UCSD-AML1 (cell line): ENCODE measurements at regions not wholly inside any gene's neighbourhood (a gene's known extent, or its start where the extent isn't known, plus 50 kb on each side); places are given as distances from the start of the nearest gene placed in this dataset.
"Not testable (repeated sequence)": the region's sequence is repeated elsewhere in the genome, so short reads cannot be mapped to it uniquely, and the experiment has no call there.

ENCODE experiments used
- DNase-seq: peaks from one replicate; lab custom pipeline; 2025; ENCODE audit not compliant: unreplicated experiment; lab: John Stamatoyannopoulos, UW

DNA sequence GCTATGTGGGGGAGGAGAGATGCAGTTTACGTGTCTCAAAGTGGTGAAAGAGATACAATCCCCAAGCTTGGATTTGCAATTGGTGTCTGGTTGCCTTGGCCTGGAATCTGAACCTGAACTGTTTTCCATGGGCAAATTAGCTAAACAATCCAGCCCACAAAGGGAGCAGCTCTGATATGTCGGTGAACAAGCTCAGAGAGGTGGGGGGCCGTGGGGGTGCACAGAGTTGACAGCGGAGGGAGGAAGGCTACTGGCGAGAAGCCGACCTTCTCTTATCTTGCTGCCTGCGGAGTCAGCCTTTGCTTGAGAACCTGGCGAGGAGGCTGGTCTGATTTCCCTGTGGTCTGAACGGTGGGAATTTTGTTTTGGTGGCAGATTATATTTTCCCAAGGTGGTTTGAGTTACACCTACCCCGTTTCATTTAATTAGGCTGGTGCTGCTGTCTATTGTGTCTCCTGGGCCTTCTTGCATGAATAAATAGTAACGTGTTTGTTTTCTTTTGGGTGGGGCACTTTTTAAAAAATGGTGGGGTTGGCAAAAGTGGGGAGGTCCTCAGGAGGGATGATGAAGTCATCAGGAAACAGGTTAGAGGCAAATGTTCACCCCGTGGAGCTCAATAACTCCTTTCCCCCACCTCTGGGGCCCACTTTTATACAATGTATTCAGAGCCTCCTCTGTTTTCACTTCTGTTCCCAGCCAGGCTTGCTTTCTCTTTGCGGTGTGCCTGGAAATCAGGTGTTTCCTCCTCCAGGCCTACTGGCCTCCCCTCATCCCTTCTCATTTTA lies 80.9 kb upstream of the IGFBP5 start:
- no peak for DNase-seq

GRCh38 chr2:216775043-216775453 lies 79.7 kb upstream of the IGFBP5 start:
- no peak for DNase-seq

GRCh38 chr2:216774620-216775019 lies 79.3 kb upstream of the IGFBP5 start:
- DNase-seq, result no peak

DNA sequence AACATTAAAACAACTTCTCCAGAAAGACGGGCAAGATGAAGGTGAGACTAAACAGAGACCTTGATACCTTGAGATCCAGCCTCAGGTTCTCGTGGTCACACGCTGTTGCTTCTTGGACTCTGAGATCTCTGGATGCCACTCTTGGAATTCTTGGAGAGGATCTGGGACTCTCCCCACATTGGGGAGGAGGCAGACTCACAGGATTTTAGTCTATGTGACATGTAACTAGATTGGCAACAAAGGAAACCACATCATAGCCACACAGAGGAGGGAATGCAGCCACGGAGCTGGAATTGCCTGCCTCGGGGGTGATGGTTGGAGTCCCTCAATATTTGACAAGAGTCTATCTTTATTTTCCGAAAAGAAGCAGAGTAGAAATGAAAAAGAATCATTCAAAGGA lies 78.8 kb upstream of the IGFBP5 start:
- DNase-seq, result no peak

DNA sequence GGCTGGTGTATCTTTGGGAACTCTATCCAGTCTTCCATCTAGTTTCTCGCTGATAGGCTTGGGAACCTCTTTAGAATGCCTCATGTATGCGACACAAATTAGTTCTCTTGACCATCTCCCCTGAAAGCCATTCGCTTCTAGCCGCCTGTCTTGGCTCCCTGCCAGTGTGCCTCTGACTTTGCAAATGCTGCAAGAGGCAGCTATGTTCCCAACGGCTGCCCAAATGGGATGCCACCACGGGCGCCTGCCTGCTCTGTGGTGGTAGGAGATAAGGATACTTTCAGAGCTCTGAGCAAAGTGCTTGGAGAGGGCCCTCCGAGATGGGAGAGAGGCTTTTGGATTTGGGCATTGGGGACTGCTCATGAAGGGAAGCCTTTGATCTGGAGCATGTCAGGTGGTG lies 77.7 kb upstream of the IGFBP5 start:
- no peak for DNase-seq

- no peak for DNase-seq
Observed at GRCh38 chr2:216770717-216771116, 75.4 kb upstream of the IGFBP5 start.

GRCh38 chr2:216770050-216770449 lies 74.7 kb upstream of the IGFBP5 start:
- DNase-seq, result no peak

DNA sequence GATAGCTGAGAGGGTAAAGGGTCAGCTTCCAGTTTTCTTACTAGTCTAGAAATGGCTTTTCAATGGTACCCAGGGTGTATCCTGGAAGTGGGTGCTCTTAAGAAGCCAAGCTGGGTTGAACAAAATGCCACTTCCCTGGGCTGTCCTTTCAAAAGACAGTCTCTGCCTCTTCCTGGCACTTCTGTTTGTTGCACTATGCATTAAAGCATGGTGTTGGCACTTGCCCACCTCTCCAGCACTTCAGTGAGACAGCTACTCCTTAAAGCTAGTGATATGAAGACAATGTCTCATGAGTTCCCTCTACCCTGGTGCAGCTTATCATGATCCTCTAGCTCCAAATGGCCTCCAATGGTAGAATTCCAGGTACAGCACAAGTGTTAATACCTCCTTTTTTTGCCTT lies 74.3 kb upstream of the IGFBP5 start:
- no peak for DNase-seq

DNA sequence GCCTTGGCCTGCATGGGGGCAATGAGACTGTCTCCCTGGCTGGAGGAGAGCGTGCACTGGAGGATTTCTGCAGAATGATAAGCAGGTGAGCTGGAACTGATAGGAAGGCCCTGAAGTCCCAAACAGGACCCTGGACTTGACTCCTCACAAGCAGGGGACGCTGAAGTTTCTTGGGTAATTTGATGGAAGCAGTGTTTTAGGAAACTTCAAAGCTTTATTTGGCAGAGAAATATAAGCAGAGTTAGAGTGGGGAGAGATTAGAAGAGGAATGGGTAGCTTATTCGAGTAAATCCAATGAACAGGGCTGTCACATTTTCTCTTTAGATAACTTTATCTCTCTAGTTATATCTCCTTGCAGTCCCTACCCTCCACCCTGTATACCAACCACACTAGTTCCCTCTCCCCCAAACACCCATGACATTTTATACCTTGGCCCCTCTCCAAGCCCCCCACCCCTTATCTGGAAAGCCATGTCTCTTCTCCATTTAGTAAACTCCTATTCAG lies 73.6 kb upstream of the IGFBP5 start:
- no peak for DNase-seq

DNA sequence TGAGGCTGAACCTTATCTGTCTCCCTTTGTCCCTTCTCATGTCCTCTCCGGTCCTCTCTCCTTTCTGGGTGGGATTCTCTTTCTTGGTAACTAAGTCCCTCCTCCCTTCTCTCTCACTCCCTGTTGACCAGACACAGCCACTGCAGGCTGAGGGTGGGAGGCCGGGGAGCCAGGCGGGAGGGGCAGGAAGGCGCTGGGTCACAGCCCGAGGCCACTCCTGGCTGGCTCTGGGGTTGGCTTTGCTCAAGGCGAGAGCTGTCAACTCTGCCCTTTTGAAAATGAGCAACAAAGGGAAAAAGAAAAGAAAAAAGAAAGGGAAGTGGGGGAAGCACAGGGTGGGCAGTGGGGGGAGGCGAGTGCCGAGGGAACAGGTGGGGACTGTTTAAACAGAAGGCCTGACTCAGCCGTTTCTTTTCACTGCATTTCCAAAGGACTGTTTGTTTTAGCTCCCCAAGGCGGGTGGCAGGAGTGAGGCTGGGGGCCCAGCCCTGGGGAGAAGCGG lies 70.5 kb upstream of the IGFBP5 start:
- DNase-seq, result no peak

DNA sequence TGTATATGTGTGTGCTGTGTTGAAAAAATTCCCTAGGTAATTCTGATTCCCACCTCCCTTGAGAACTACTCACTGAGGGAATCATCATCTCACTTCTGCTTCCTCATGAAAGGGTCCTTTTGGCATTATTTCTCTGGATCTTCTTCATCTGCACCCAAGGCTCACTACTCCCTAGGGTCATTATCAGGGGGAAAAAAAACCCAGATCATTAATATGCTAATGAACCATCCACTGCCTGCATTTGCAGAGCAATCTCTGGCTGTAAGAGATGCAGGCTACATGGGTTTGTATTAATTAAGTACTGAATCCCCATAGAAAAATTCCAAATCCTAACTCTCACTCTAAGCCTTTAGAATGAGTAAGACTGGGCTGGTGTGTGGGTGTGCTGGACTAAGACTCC lies 68.0 kb upstream of the IGFBP5 start:
- DNase-seq, result no peak

DNA sequence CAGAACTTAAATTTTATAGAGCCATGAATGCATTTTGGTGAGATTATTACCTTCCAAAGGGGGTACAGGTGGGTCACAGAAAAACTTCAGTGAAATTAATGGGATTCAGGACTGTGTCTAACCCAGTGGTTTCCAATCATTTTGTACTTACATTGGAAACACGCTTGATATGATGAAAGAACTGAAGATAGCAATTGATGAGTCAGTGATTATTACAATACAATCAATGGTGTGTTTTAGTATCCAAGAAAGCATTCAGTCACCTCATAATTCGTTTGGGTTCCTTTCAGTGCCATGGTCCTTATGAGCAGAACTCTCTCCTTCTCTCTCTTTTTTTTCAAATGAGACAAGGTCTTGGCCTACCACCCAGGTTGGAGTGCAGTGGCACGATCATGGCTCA lies 66.5 kb upstream of the IGFBP5 start:
- DNase-seq, result no peak

DNA sequence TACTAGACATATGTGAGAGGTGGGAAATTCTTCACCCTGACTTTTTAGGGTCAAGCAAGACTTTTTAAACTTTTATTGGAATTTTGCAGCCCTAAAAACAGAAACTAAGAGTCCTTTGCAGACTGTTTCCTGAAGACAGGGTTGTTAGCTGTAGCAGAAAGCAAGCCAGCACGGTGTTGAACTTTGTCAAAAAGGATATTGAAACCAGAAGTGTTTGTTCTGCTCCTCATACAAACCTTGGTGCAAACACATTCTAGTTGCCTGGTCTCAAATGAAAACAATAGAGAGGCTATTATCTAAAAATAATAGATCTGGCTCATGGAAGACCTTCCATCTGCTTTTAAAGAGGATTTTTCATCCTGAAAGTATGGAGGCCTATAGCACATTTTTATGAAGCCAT lies 65.8 kb upstream of the IGFBP5 start:
- no peak for DNase-seq

GRCh38 chr2:216758256-216759155 lies 63.2 kb upstream of the IGFBP5 start:
- DNase-seq, result no peak

GRCh38 chr2:216757532-216757931 lies 62.2 kb upstream of the IGFBP5 start:
- DNase-seq, result no peak

- no peak for DNase-seq
Observed at GRCh38 chr2:216756435-216756834, 61.1 kb upstream of the IGFBP5 start.

GRCh38 chr2:216754812-216755211 lies 59.5 kb upstream of the IGFBP5 start:
- DNase-seq, result no peak

DNA sequence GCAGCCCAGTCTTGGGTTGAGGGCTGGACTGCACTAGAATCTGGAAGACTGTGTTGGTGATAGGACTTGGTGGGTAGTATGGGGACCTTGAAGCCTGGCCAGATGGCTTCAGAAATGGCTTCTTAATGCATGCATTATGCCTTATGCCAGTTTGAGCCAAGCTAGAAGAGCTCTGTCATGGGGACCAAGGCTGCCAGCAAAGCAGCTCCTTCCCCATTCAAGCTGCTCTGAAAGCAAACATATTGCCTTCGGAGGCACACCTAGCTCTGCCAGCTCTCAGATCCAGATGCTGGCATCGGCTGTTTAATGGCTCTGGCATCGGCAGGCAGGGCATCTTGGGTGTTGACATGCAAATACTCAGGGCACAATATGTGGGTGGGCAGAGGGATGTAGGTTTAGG lies 59.0 kb upstream of the IGFBP5 start:
- DNase-seq, result no peak

GRCh38 chr2:216752855-216753505 lies 57.6 kb upstream of the IGFBP5 start:
- no peak for DNase-seq

- DNase-seq, result not testable (repeated sequence)
Observed at GRCh38 chr2:216750750-216751149, 55.4 kb upstream of the IGFBP5 start.

- DNase-seq, result not testable (repeated sequence)
Observed at GRCh38 chr2:216746268-216746667, 50.9 kb upstream of the IGFBP5 start.
